Kidney capillary endothelial cell (primary cell): ENCODE measurements at regions not wholly inside any gene's neighbourhood (a gene's known extent, or its start where the extent isn't known, plus 50 kb on each side); places are given as distances from the start of the nearest gene placed in this dataset.
A peak's percentile ranks its signal among the peaks of the same experiment; 100 is the strongest.
"Not testable (repeated sequence)": the region's sequence is repeated elsewhere in the genome, so short reads cannot be mapped to it uniquely, and the experiment has no call there.

Experiments used
- DNase-seq: peaks from one replicate; pipeline ENCODE4 v3.0.0-alpha.2; 2018; ENCODE audit warnings: low spot score

- not testable (repeated sequence) for DNase-seq
Observed at GRCh38 chr14:83298016-83298415, 1764.4 kb upstream of the SEL1L start.

- DNase-seq, result peak; percentile 48
Observed at GRCh38 chr14:83300476-83301064, 1766.9 kb upstream of the SEL1L start.

- no peak for DNase-seq
Observed at GRCh38 chr14:83301791-83302190, 1768.1 kb upstream of the SEL1L start.

- DNase-seq, result no peak
Observed at GRCh38 chr14:83309211-83309610, 1775.6 kb upstream of the SEL1L start.

- DNase-seq, result no peak
Observed at GRCh38 chr14:83309833-83310232, 1776.2 kb upstream of the SEL1L start.

- no peak for DNase-seq
Observed at GRCh38 chr14:83312511-83312910, 1778.9 kb upstream of the SEL1L start.

- no peak for DNase-seq
Observed at GRCh38 chr14:83314764-83315163, 1781.1 kb upstream of the SEL1L start.

- no peak for DNase-seq
Observed at GRCh38 chr14:83316356-83316755, 1782.7 kb upstream of the SEL1L start.

GRCh38 chr14:83320837-83321236 is 1787.2 kb upstream of the SEL1L start:
- no peak for DNase-seq

- no peak for DNase-seq
Observed at GRCh38 chr14:83331513-83331912, 1797.9 kb upstream of the SEL1L start.

GRCh38 chr14:83342590-83342989 is 1808.9 kb upstream of the SEL1L start:
- no peak for DNase-seq

GRCh38 chr14:83347874-83348273 is 1814.2 kb upstream of the SEL1L start:
- no peak for DNase-seq

GRCh38 chr14:83355609-83356008 is 1822.0 kb upstream of the SEL1L start:
- no peak for DNase-seq

- DNase-seq, result no peak
Observed at GRCh38 chr14:83356080-83356479, 1822.4 kb upstream of the SEL1L start.

GRCh38 chr14:83372271-83372670 is 1838.6 kb upstream of the SEL1L start:
- DNase-seq, result no peak

GRCh38 chr14:83379436-83379835 is 1845.8 kb upstream of the SEL1L start:
- DNase-seq, result no peak

GRCh38 chr14:83384253-83384652 is 1850.6 kb upstream of the SEL1L start:
- no peak for DNase-seq

- DNase-seq, result no peak
Observed at GRCh38 chr14:83395321-83395720, 1861.7 kb upstream of the SEL1L start.

- no peak for DNase-seq
Observed at GRCh38 chr14:83416476-83416875, 1882.8 kb upstream of the SEL1L start.

GRCh38 chr14:83419420-83419819 is 1885.8 kb upstream of the SEL1L start:
- DNase-seq, result no peak

- DNase-seq, result no peak
Observed at GRCh38 chr14:83421711-83422110, 1888.1 kb upstream of the SEL1L start.

GRCh38 chr14:83425138-83425537 is 1891.5 kb upstream of the SEL1L start:
- no peak for DNase-seq

- DNase-seq, result no peak
Observed at GRCh38 chr14:83425706-83426105, 1892.1 kb upstream of the SEL1L start.

- no peak for DNase-seq
Observed at GRCh38 chr14:83433618-83434017, 1900.0 kb upstream of the SEL1L start.

GRCh38 chr14:83441801-83442200 is 1908.1 kb upstream of the SEL1L start:
- no peak for DNase-seq
